ENCODE measurements at regions not wholly inside any gene's neighbourhood (a gene's known extent, or its start where the extent isn't known, plus 50 kb on each side); places are given as distances from the start of the nearest gene placed in this dataset.

DNA sequence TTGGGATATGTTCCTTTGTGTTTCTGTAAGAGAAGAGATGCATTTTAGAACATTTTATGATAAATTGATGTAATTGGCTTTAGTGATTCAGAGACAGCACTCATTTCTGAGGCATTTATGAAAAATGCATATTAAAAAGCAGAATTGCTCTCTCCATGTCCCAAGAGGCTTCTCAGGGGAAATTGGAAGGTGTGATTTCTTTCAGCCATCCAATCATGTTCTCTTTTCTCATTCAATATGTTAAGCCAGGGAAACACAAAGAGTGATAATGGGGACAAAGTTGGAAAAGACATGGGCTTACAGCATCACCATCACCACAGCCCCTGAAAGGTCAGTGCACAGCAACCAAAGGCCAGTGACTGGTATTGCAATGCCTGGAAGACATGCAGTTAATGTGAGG lies 129.9 kb upstream of the COL1A2 start:
- ChIA-PET POLR2A (ENCODE audit: partially characterized antibody) (no interaction called here), CTCF (ENCODE audit: partially characterized antibody) (no interaction called here)
- Histone ChIP-seq H3K36me3 (ENCODE audit: control insufficient read depth in 2 of 4, insufficient read depth in 4 of 4, low read length in 3 of 4) (no peaks in the 10 kb centered on the region), H2BK12ac (ENCODE audit: low read depth, low read length) (no peak overlapping the region), H2BK120ac (replicated peaks; ENCODE audit: low read depth, low read length) (no peak overlapping the region), H3K9me3 (ENCODE audit: insufficient read depth in 2 of 2, low read depth in 1 of 2, low read length in 1 of 2) (no peaks in the 10 kb centered on the region), H3K18ac (ENCODE audit: extremely low read depth, low read length) (no peak overlapping the region), H4K5ac (ENCODE audit: insufficient read length, low read depth, low read length) (no peak overlapping the region), H4K20me1 (replicated peaks in 1 of 2; ENCODE audit: control insufficient read depth in 1 of 2, insufficient read depth in 2 of 2, low read length in 2 of 2) (no peaks in the 10 kb centered on the region), H3K23ac (ENCODE audit: insufficient read length) (no peak overlapping the region), H3K4me1 (replicated peaks in 1 of 4; ENCODE audit: control insufficient read depth in 3 of 4, insufficient read depth in 4 of 4, low read length in 3 of 4) (no peaks in the 10 kb centered on the region; a peak in 1 of 7 replicates), H4K91ac (replicated peaks; ENCODE audit: insufficient read length, low read length) (no peak overlapping the region), H2BK20ac (ENCODE audit: low read length) (no peak overlapping the region), H3K23me2 (ENCODE audit: low read depth, low read length) (no peaks in the 10 kb centered on the region), H2AK5ac (ENCODE audit: low read depth, low read length) (no peak overlapping the region), H2BK5ac (ENCODE audit: low read depth, low read length) (no peak overlapping the region), H3K4me3 (ENCODE audit: extremely low read depth in 1 of 4, insufficient read depth in 2 of 4, low read depth in 3 of 4, low read length in 4 of 4) (no peak overlapping the region), H3K14ac (ENCODE audit: insufficient read length) (no peak overlapping the region), H2BK15ac (ENCODE audit: low read length) (no peak overlapping the region), H3K56ac (replicated peaks; ENCODE audit: insufficient read length, low read depth, low read length) (no peak overlapping the region), H3K27me3 (replicated peaks in 1 of 4; ENCODE audit: control insufficient read depth in 3 of 4, extremely low read depth in 1 of 4, insufficient read depth in 3 of 4, low read length in 3 of 4) (no peaks in the 10 kb centered on the region), H3K4ac (replicated peaks; ENCODE audit: insufficient read length, low read depth, low read length) (no peak overlapping the region), H3K9ac (replicated peaks in 1 of 4; ENCODE audit: extremely low read depth in 1 of 4, low read depth in 3 of 4, low read length in 3 of 4) (no peak overlapping the region), H3K79me2 (ENCODE audit: control insufficient read depth in 1 of 2, insufficient read depth in 2 of 2, low read length in 2 of 2) (no peaks in the 10 kb centered on the region), H3K4me2 (ENCODE audit: insufficient read depth in 1 of 2, low read depth in 2 of 2, low read length in 2 of 2) (no peak overlapping the region), H3K27ac (ENCODE audit: low read depth, low read length) (no peak overlapping the region), H4K8ac (ENCODE audit: extremely low read depth, insufficient read depth, low read length) (no peak overlapping the region), H3K79me1 (ENCODE audit: low read depth, low read length) (no peaks in the 10 kb centered on the region), H2AFZ (ENCODE audit: low read length) (no peak overlapping the region)
- no peak for FAIRE-seq
- no peak for DNase-seq (ENCODE audit: low read depth in 1 of 2, low spot score in 2 of 2)
- TF ChIP-seq KDM1A (IDR thresholded peaks at IDR 0.05; ENCODE audit: borderline replicate concordance, low read length) (no peak), RXRA (IDR thresholded peaks at IDR 0.05; ENCODE audit: insufficient read depth, low read depth, low read length) (no peak), SP1 (IDR thresholded peaks at IDR 0.05; ENCODE audit: low read depth, low read length) (no peak), CREB1 (IDR thresholded peaks at IDR 0.05) (no peak), KDM5A (IDR thresholded peaks at IDR 0.05; ENCODE audit: low read length) (no peak), RAD21 (IDR thresholded peaks at IDR 0.05 in 1 of 2, conservative IDR thresholded peaks at IDR 0.05 in 1 of 2; ENCODE audit: low read depth in 2 of 2, low read length in 2 of 2) (no peak), MAFK (IDR thresholded peaks at IDR 0.05; ENCODE audit: low read depth, low read length) (no peak), TAF7 (optimal IDR thresholded peaks at IDR 0.05; ENCODE audit: borderline replicate concordance, low read depth, low read length) (no peak), ATF2 (IDR thresholded peaks at IDR 0.05; ENCODE audit: low read length) (no peak), BACH1 (IDR thresholded peaks at IDR 0.05; ENCODE audit: low read length) (no peak), YY1 (IDR thresholded peaks at IDR 0.05; ENCODE audit: low read depth, low read length) (no peak)

All from H1 (cell line).